ENCODE measurements at regions not wholly inside any gene's neighbourhood (a gene's known extent, or its start where the extent isn't known, plus 50 kb on each side); places are given as distances from the start of the nearest gene placed in this dataset.

GRCh38 chr16:87052506-87052905 is 264.7 kb downstream of the C16orf95 start:
- no peaks in the 10 kb centered on the region for H3K4me1 Mint-ChIP-seq (ENCODE audit: low read depth)
- peaks cover 18% of the 10 kb centered on the region for H3K27me3 Mint-ChIP-seq
- intact Hi-C loops (cut with micrococcal nuclease) = no loop called here
- H3K4me3 Mint-ChIP-seq = no peak overlapping the region
- no peaks in the 10 kb centered on the region for H3K9me3 Mint-ChIP-seq
- ChIA-PET CTCF (interaction anchor here (0.8 kb wide), 1 partner anchor 10 kb away, joined by 3 read pairs; no protein-coding TSS in a partner anchor), POLR2A (no interaction called here)
- no peak for DNase-seq
- no peak overlapping the region for H3K27ac Mint-ChIP-seq
- H3K36me3 Mint-ChIP-seq = no peaks in the 10 kb centered on the region

- Mint-ChIP-seq H3K4me3 (no peak overlapping the region), H3K27me3 (peaks cover 18% of the 10 kb centered on the region), H3K4me1 (ENCODE audit: low read depth) (no peaks in the 10 kb centered on the region), H3K36me3 (no peaks in the 10 kb centered on the region), H3K27ac (no peak overlapping the region), H3K9me3 (no peaks in the 10 kb centered on the region)
- ChIA-PET POLR2A (no interaction called here), CTCF (interaction anchor here (1.1 to 1.5 kb wide), 2 partner anchors 9 to 489 kb away, joined by 3 to 7 read pairs; no protein-coding TSS in a partner anchor)
- intact Hi-C loops (cut with micrococcal nuclease) = no loop called here
- DNase-seq = no peak
Observed at GRCh38 chr16:87053016-87053982, 263.9 kb downstream of the C16orf95 start.

- Mint-ChIP-seq H3K36me3 (no peaks in the 10 kb centered on the region), H3K27ac (no peak overlapping the region)
Observed at GRCh38 chr16:87054154-87054553, 263.0 kb downstream of the C16orf95 start.

GRCh38 chr16:87054856-87055255 is 262.3 kb downstream of the C16orf95 start:
- H3K4me1 Mint-ChIP-seq (ENCODE audit: low read depth) = no peaks in the 10 kb centered on the region

More at GRCh38 chr16:87054154-87054553, 263.0 kb downstream of the C16orf95 start:
- no peaks in the 10 kb centered on the region for H3K9me3 Mint-ChIP-seq
- H3K4me1 Mint-ChIP-seq (ENCODE audit: low read depth) = no peaks in the 10 kb centered on the region
- H3K4me3 Mint-ChIP-seq = no peak overlapping the region
- intact Hi-C loops (cut with micrococcal nuclease) = no loop called here
- H3K27me3 Mint-ChIP-seq = peaks cover 18% of the 10 kb centered on the region
- CTCF ChIA-PET = interaction anchor here (1.5 kb wide), 1 partner anchor 9 kb away, joined by 7 read pairs; no protein-coding TSS in a partner anchor
- POLR2A ChIA-PET = no interaction called here
- DNase-seq = no peak

DNA sequence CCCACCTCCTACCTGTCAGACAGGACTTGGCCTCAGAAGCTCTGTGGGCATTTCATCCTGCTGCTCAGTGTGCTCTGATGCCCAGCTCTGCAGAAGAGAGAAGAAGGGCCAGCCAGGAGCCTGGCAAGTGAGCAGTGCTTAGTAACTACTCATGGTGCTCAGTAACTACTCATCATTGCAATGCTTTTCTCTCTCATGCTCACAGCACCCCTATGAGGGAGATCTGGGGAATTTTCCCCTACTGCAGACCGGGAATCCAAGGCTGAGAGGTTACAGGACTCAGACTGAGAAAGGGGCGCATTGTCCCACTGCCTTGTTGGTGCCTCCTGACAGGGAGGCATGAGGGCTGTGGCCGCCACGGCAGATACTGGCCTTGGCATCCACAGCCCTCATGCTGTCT is 261.1 kb downstream of the C16orf95 start:
- H3K9me3 Mint-ChIP-seq = no peaks in the 10 kb centered on the region
- intact Hi-C loops (cut with micrococcal nuclease) = no loop called here
- no peak overlapping the region for H3K27ac Mint-ChIP-seq
- H3K27me3 Mint-ChIP-seq = peaks cover 17% of the 10 kb centered on the region
- H3K36me3 Mint-ChIP-seq = no peaks in the 10 kb centered on the region
- ChIA-PET CTCF (no interaction called here), POLR2A (no interaction called here)
- DNase-seq = no peak
- H3K4me1 Mint-ChIP-seq (ENCODE audit: low read depth) = no peaks in the 10 kb centered on the region
- H3K4me3 Mint-ChIP-seq = no peak overlapping the region

More at GRCh38 chr16:87054856-87055255, 262.3 kb downstream of the C16orf95 start:
- Mint-ChIP-seq H3K9me3 (no peaks in the 10 kb centered on the region), H3K27ac (no peak overlapping the region), H3K4me3 (no peak overlapping the region), H3K36me3 (no peaks in the 10 kb centered on the region), H3K27me3 (peaks cover 18% of the 10 kb centered on the region)
- DNase-seq = no peak
- ChIA-PET POLR2A (no interaction called here), CTCF (no interaction called here)
- intact Hi-C loops (cut with micrococcal nuclease) = no loop called here

- Mint-ChIP-seq H3K4me3 (no peak overlapping the region), H3K27me3 (peaks cover 17% of the 10 kb centered on the region), H3K27ac (no peak overlapping the region), H3K4me1 (ENCODE audit: low read depth) (no peaks in the 10 kb centered on the region), H3K9me3 (no peaks in the 10 kb centered on the region), H3K36me3 (no peaks in the 10 kb centered on the region)
- no peak for DNase-seq
- ChIA-PET CTCF (no interaction called here), POLR2A (no interaction called here)
- intact Hi-C loops (cut with micrococcal nuclease) = no loop called here
Observed at GRCh38 chr16:87056551-87056950, 260.6 kb downstream of the C16orf95 start.

DNA sequence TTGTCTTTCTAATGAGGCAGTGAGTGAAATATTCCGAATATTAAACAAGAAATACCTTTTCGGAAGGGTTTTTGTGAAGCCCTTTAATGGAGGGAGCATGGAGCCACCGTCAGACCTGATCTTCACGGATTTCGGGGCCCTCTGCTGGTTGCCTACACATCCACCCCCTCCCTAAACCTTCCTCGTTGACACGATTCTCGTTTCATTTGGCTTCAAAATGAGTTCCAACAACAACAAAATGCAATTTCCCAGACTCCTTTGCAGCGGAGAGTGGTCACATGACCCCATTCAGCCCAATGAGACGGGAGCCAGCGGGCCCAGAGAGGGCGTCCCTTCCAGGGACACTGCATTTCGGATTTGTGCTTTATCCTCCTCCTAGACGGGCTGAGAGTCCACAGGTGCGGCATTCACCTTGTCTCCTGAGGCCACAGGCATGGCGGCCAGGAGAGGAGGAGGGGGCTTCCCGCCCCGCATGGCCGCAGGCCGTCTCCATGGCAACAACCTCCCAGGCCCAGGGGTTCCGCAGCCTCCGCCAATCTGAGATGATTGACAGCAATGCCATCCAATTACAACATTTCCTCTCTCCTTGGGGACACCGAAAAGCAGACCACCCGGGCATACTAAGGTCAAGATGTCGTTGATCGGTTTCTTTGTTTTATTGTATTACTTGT is 259.8 kb downstream of the C16orf95 start:
- CTCF ChIA-PET = no interaction called here
- no peaks in the 10 kb centered on the region for H3K9me3 Mint-ChIP-seq
- DNase-seq = no peak
- H3K27ac Mint-ChIP-seq = no peak overlapping the region
- POLR2A ChIA-PET = no interaction called here
- peaks cover 17% of the 10 kb centered on the region for H3K27me3 Mint-ChIP-seq
- no peaks in the 10 kb centered on the region for H3K36me3 Mint-ChIP-seq
- no peak overlapping the region for H3K4me3 Mint-ChIP-seq
- intact Hi-C loops (cut with micrococcal nuclease) = no loop called here
- H3K4me1 Mint-ChIP-seq (ENCODE audit: low read depth) = no peaks in the 10 kb centered on the region

GRCh38 chr16:87057951-87058560 is 259.1 kb downstream of the C16orf95 start:
- H3K27me3 Mint-ChIP-seq = peaks cover 18% of the 10 kb centered on the region
- intact Hi-C loops (cut with micrococcal nuclease) = no loop called here
- ChIA-PET POLR2A (no interaction called here), CTCF (no interaction called here)
- no peak for DNase-seq
- H3K9me3 Mint-ChIP-seq = no peaks in the 10 kb centered on the region
- H3K4me1 Mint-ChIP-seq (ENCODE audit: low read depth) = no peaks in the 10 kb centered on the region
- no peak overlapping the region for H3K4me3 Mint-ChIP-seq
- H3K36me3 Mint-ChIP-seq = no peaks in the 10 kb centered on the region
- H3K27ac Mint-ChIP-seq = no peak overlapping the region

DNA sequence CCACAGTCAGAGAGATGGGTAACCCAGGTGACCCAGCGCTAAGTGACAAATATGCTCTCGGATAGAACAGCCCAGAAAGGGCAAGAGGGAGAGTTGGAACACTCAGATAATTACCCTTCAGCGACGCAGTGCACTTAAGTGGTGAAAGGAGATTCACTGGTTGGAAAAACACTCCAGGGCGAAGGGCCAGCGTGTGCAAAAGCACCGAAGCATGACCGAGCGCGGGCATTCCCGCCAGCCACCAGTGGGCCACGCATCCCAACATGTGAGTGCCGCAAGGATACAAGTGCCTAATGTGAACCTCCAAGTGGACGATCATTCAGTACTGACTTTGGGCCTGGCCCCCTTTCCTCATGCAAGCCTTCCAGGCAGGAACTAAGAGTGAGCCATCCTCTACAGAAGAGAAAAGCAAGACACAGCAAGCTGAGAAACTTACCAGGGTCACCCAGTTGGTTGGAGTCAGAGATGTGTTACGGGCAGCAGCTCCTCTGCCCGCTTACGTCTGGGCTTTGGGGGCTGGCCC is 258.4 kb downstream of the C16orf95 start:
- no peak for DNase-seq
- H3K9me3 Mint-ChIP-seq = no peaks in the 10 kb centered on the region
- no peak overlapping the region for H3K4me3 Mint-ChIP-seq
- no peaks in the 10 kb centered on the region for H3K4me1 Mint-ChIP-seq (ENCODE audit: low read depth)
- H3K36me3 Mint-ChIP-seq = no peaks in the 10 kb centered on the region
- ChIA-PET CTCF (no interaction called here), POLR2A (no interaction called here)
- no peak overlapping the region for H3K27ac Mint-ChIP-seq
- peaks cover 19% of the 10 kb centered on the region for H3K27me3 Mint-ChIP-seq
- intact Hi-C loops (cut with micrococcal nuclease) = no loop called here

DNA sequence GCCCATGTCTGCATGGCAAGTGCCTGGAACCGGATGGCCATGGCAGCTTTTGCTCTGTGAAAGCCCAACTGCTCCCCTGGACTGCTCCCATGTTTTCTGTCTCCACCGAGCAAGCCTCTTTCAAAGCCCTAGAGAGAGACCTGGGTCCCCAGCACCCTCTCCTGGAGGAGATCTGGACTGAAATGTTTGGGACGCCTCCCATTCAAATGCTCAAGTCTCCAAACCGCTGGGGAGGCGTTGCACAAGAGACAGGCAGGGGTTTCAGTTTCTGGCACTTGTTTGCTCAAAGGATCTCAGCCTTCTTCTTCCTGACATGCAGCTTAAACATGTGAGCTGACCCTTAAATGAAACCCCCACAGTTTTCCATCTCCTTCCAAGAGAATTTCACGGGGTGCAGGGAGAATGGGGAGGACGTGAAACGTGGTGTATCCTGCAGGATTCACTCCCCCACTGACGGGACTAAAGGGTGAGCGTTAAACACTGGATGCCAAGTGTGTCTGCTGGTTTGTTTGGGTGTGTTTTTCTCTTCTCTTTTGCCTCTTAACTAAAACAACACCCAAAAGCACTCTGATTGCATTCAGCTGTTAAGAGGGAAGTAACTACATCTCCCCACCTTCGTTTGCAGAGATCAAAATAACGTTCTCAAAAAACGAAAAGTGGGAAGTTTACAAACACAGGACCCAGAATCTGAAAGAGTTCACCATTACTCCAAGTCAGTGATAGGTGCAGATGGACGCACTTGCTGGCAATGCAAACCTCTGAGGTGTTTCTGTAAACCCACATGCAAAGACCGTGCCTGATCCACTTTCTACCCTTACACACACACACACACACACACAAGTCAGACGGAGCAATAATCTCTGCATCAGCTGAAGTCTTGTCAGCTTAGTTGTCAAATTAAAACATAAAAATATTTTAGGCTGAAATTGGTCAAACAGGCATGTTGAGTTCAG is 256.9 kb downstream of the C16orf95 start:
- no peaks in the 10 kb centered on the region for H3K9me3 Mint-ChIP-seq
- POLR2A ChIA-PET = no interaction called here
- H3K27ac Mint-ChIP-seq = no peak overlapping the region
- H3K36me3 Mint-ChIP-seq = no peaks in the 10 kb centered on the region
- H3K4me3 Mint-ChIP-seq = no peak overlapping the region
- H3K27me3 Mint-ChIP-seq = peaks cover 20% of the 10 kb centered on the region
- CTCF ChIA-PET = interaction anchor here (0.7 to 3.6 kb wide), 4 partner anchors 17 to 497 kb away, joined by 3 to 48 read pairs (median 4); no protein-coding TSS in a partner anchor
- intact Hi-C loops (cut with micrococcal nuclease) = no loop called here
- no peaks in the 10 kb centered on the region for H3K4me1 Mint-ChIP-seq (ENCODE audit: low read depth)
- no peak for DNase-seq

DNA sequence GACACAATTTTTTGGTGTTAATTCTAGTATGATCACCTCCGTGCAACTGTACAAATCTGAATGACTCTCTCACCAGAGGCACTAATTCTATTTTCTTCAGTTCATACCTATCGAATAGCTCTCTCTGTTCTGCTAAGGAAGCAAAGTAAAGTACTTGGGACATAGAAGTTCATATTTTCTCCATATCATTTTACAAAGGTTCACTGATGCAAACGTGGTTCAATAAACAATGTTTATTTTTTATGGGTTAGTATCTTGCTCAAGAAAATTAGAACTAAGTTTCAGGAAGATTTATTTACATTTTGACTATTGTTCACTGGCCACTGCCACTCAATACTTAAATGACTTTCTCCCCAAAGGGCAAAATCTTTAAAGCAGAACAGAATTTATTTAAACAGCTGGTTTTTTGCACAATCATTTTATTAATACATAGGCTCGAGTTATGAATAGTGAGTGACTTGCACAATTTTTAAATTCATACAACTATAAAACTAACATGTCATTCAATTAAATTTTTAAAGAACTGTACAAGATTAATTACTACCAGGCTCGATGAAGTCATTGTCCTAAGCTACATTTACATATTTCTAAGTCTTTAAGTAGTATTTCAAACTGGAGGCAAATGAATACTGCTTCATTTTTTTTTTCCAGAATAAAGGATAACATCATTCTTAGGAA is 255.8 kb downstream of the C16orf95 start:
- no peak for DNase-seq
- no peaks in the 10 kb centered on the region for H3K36me3 Mint-ChIP-seq
- no peak overlapping the region for H3K27ac Mint-ChIP-seq
- H3K4me3 Mint-ChIP-seq = no peak overlapping the region
- ChIA-PET CTCF (interaction anchor here (0.7 to 3.6 kb wide), 7 partner anchors 13 to 498 kb away, joined by 3 to 48 read pairs (median 4); no protein-coding TSS in a partner anchor), POLR2A (no interaction called here)
- H3K27me3 Mint-ChIP-seq = peaks cover 29% of the 10 kb centered on the region
- no peaks in the 10 kb centered on the region for H3K9me3 Mint-ChIP-seq
- no peaks in the 10 kb centered on the region for H3K4me1 Mint-ChIP-seq (ENCODE audit: low read depth)
- intact Hi-C loops (cut with micrococcal nuclease) = no loop called here
